DMS79 (cell line): ENCODE measurements at regions not wholly inside any gene's neighbourhood (a gene's known extent, or its start where the extent isn't known, plus 50 kb on each side); places are given as distances from the start of the nearest gene placed in this dataset.

Experiments
- DNase-seq: peaks from one replicate; lab custom pipeline; 2025; lab: John Stamatoyannopoulos, UW

- no peak for DNase-seq
Observed at GRCh38 chr21:17979763-17980162, 160.6 kb upstream of the C21orf91 start.

- no peak for DNase-seq
Observed at GRCh38 chr21:17978895-17979294, 159.7 kb upstream of the C21orf91 start.

- no peak for DNase-seq
Observed at GRCh38 chr21:17976691-17977090, 157.5 kb upstream of the C21orf91 start.

GRCh38 chr21:17976139-17976538, 157.0 kb upstream of the C21orf91 start:
- no peak for DNase-seq

GRCh38 chr21:17967319-17967718, 148.2 kb upstream of the C21orf91 start:
- DNase-seq: no peak

- DNase-seq: no peak
Observed at GRCh38 chr21:17964716-17965115, 145.6 kb upstream of the C21orf91 start.

GRCh38 chr21:17964199-17964598, 145.0 kb upstream of the C21orf91 start:
- DNase-seq: no peak

- DNase-seq: no peak
Observed at GRCh38 chr21:17950591-17950990, 131.4 kb upstream of the C21orf91 start.

GRCh38 chr21:17949421-17949820, 130.3 kb upstream of the C21orf91 start:
- no peak for DNase-seq

GRCh38 chr21:17947531-17947930, 128.4 kb upstream of the C21orf91 start:
- no peak for DNase-seq

GRCh38 chr21:17931080-17931479, 111.9 kb upstream of the C21orf91 start:
- DNase-seq: no peak

GRCh38 chr21:17930093-17930492, 110.9 kb upstream of the C21orf91 start:
- no peak for DNase-seq

- DNase-seq: no peak
Observed at GRCh38 chr21:17929510-17929909, 110.4 kb upstream of the C21orf91 start.

- peak; percentile 28 for DNase-seq
Observed at GRCh38 chr21:17925899-17926298, 106.7 kb upstream of the C21orf91 start.

- DNase-seq: no peak
Observed at GRCh38 chr21:17925000-17925610, 105.9 kb upstream of the C21orf91 start.

GRCh38 chr21:17921579-17922530, 102.7 kb upstream of the C21orf91 start:
- DNase-seq: no peak

- DNase-seq: no peak
Observed at GRCh38 chr21:17915976-17916375, 96.8 kb upstream of the C21orf91 start.

- no peak for DNase-seq
Observed at GRCh38 chr21:17911628-17912027, 92.5 kb upstream of the C21orf91 start.

GRCh38 chr21:17903929-17904639, 84.9 kb upstream of the C21orf91 start:
- no peak for DNase-seq

GRCh38 chr21:17903029-17903806, 84.1 kb upstream of the C21orf91 start:
- DNase-seq: peak; percentile 25

GRCh38 chr21:17901458-17902079, 82.4 kb upstream of the C21orf91 start:
- no peak for DNase-seq
